Fibroblast of the aortic adventitia (primary cell): ENCODE measurements at regions not wholly inside any gene's neighbourhood (a gene's known extent, or its start where the extent isn't known, plus 50 kb on each side); places are given as distances from the start of the nearest gene placed in this dataset.

ENCODE experiments used
- DNase-seq: peaks from one replicate; pipeline ENCODE4 v3.0.0-alpha.2; 2010; ENCODE audit warnings: low read depth
- H3K4me3 ChIP-seq: 2 replicates; pipeline ENCODE4 v1.5.1; 2011; ENCODE audit warnings: low read depth, mild to moderate bottlenecking, control low read depth, low read length, moderate library complexity
- CTCF ChIP-seq: IDR thresholded peaks from 2 replicates; pipeline ENCODE4 v1.5.1; 2011; ENCODE audit warnings: mild to moderate bottlenecking, low read length, control low read depth, inconsistent platforms; ENCODE audit not compliant: insufficient read depth

GRCh38 chr4:166280642-166281041, 407.6 kb downstream of the TLL1 start:
- H3K4me3 ChIP-seq = no peak overlapping the region
- DNase-seq = no peak
- no peak for TF ChIP-seq CTCF

- DNase-seq = no peak
- no peak for TF ChIP-seq CTCF
- no peak overlapping the region for H3K4me3 ChIP-seq
Observed at GRCh38 chr4:166282081-166282770, 409.2 kb downstream of the TLL1 start.

- DNase-seq = no peak
- TF ChIP-seq CTCF = no peak
- H3K4me3 ChIP-seq = no peak overlapping the region
Observed at GRCh38 chr4:166284221-166284620, 411.2 kb downstream of the TLL1 start.

GRCh38 chr4:166290426-166290825, 417.4 kb downstream of the TLL1 start:
- no peak for TF ChIP-seq CTCF
- no peak for DNase-seq

GRCh38 chr4:166293556-166293955, 420.5 kb downstream of the TLL1 start:
- no peak overlapping the region for H3K4me3 ChIP-seq
- peak; percentile 51 for DNase-seq
- no peak for TF ChIP-seq CTCF

More at GRCh38 chr4:166290426-166290825, 417.4 kb downstream of the TLL1 start:
- no peak overlapping the region for H3K4me3 ChIP-seq

GRCh38 chr4:166301266-166301665, 428.2 kb downstream of the TLL1 start:
- no peak for TF ChIP-seq CTCF
- H3K4me3 ChIP-seq = no peak overlapping the region
- no peak for DNase-seq

GRCh38 chr4:166308647-166309046, 435.6 kb downstream of the TLL1 start:
- TF ChIP-seq CTCF = no peak
- DNase-seq = no peak
- no peak overlapping the region for H3K4me3 ChIP-seq
